Calu3 (cell line): ENCODE measurements at regions not wholly inside any gene's neighbourhood (a gene's known extent, or its start where the extent isn't known, plus 50 kb on each side); places are given as distances from the start of the nearest gene placed in this dataset.
A peak's percentile ranks its signal among the peaks of the same experiment; 100 is the strongest.

Experiments
- BruUV-seq: library from RNA; stranded (reverse); fragments of 400-500 nt; replicated peaks from 2 replicates; lab custom pipeline; 2021; lab: Mats Ljungman, UMichigan
- CTCF ChIA-PET: fragments of 300-600 bp; sonication (Branson Sonifier 250); formaldehyde crosslinking; loops from one replicate; lab custom pipeline; 2022; ENCODE audit warnings: antibody characterized with exemption; lab: Charles Lee
- DNase-seq: peaks from one replicate; pipeline ENCODE4 v3.0.0; 2022
- H3K27ac Mint-ChIP-seq: one replicate; pipeline ENCODE4 v1.8.0; 2022; ENCODE audit warnings: mixed read lengths; ENCODE audit not compliant: unreplicated experiment
- H3K27me3 Mint-ChIP-seq: one replicate; pipeline ENCODE4 v1.8.0; 2022; ENCODE audit warnings: mixed read lengths; ENCODE audit not compliant: unreplicated experiment
- H3K36me3 Mint-ChIP-seq: one replicate; pipeline ENCODE4 v1.8.0; 2022; ENCODE audit warnings: mild to moderate bottlenecking, moderate library complexity, mixed read lengths; ENCODE audit not compliant: insufficient read depth, unreplicated experiment
- H3K4me1 Mint-ChIP-seq: one replicate; pipeline ENCODE4 v1.8.0; 2022; ENCODE audit warnings: mild to moderate bottlenecking, low read depth, mixed read lengths; ENCODE audit not compliant: unreplicated experiment
- H3K4me3 Mint-ChIP-seq: one replicate; pipeline ENCODE4 v1.8.0; 2022; ENCODE audit warnings: mild to moderate bottlenecking, low read depth, moderate library complexity, mixed read lengths; ENCODE audit not compliant: unreplicated experiment
- H3K9me3 Mint-ChIP-seq: one replicate; pipeline ENCODE4 v1.8.0; 2022; ENCODE audit warnings: low read depth, mixed read lengths; ENCODE audit not compliant: unreplicated experiment
- CTCF ChIP-seq: fragments of 200-600 bp; IDR thresholded peaks from one replicate; pipeline ENCODE4 v1.8.0; 2022; ENCODE audit warnings: antibody characterized with exemption; ENCODE audit not compliant: unreplicated experiment
- intact Hi-C: fragments of 100-400 bp; cut with micrococcal nuclease; formaldehyde crosslinking; loops from one replicate; pipeline ENCODE4 v1.10.0; 2022; ENCODE audit not compliant: unreplicated experiment

GRCh38 chr9:75235632-75236031 lies 147.3 kb downstream of the OSTF1 start:
- Mint-ChIP-seq H3K36me3 (no peaks in the 10 kb centered on the region), H3K4me3 (no peak overlapping the region), H3K9me3 (no peaks in the 10 kb centered on the region), H3K4me1 (peaks cover 6% of the 10 kb centered on the region), H3K27me3 (no peaks in the 10 kb centered on the region), H3K27ac (no peak overlapping the region)
- no TSS peak for BruUV-seq
- TF ChIP-seq CTCF, result no peak
- DNase-seq, result no peak
- intact Hi-C loops, result loop anchor here (10.0 kb wide), 1 partner anchor 51 kb away; no protein-coding TSS in a partner anchor
- CTCF ChIA-PET, result no interaction called here

- Mint-ChIP-seq H3K27me3 (no peaks in the 10 kb centered on the region), H3K9me3 (no peaks in the 10 kb centered on the region), H3K4me1 (no peaks in the 10 kb centered on the region), H3K4me3 (no peak overlapping the region), H3K36me3 (no peaks in the 10 kb centered on the region), H3K27ac (no peak overlapping the region)
- peak; percentile 57 for DNase-seq
- intact Hi-C loops, result loop anchor here (1.0 to 10.0 kb wide), 2 partner anchors 37 to 54 kb away; no protein-coding TSS in a partner anchor
- no TSS peak for BruUV-seq
- TF ChIP-seq CTCF, result peak; percentile 54
- CTCF ChIA-PET, result interaction anchor here (0.5 to 1.6 kb wide), 4 partner anchors 8 to 231 kb away, joined by 3 to 10 read pairs (median 5); no protein-coding TSS in a partner anchor
Measured at GRCh38 chr9:75238311-75238976, 150.1 kb downstream of the OSTF1 start.

GRCh38 chr9:75239176-75239575 lies 150.9 kb downstream of the OSTF1 start:
- Mint-ChIP-seq H3K27ac (no peak overlapping the region), H3K4me1 (no peaks in the 10 kb centered on the region), H3K27me3 (no peaks in the 10 kb centered on the region), H3K9me3 (no peaks in the 10 kb centered on the region), H3K36me3 (no peaks in the 10 kb centered on the region), H3K4me3 (no peak overlapping the region)
- no peak for DNase-seq
- intact Hi-C loops, result loop anchor here (10.0 kb wide), 1 partner anchor 54 kb away; no protein-coding TSS in a partner anchor
- CTCF ChIA-PET, result interaction anchor here (1.6 kb wide), 1 partner anchor 9 kb away, joined by 10 read pairs; no protein-coding TSS in a partner anchor
- no TSS peak for BruUV-seq
- no peak for TF ChIP-seq CTCF

GRCh38 chr9:75242426-75242825 lies 154.1 kb downstream of the OSTF1 start:
- no TSS peak for BruUV-seq
- CTCF ChIA-PET, result interaction anchor here (1.5 kb wide), 1 partner anchor 12 kb away, joined by 4 read pairs; no protein-coding TSS in a partner anchor
- Mint-ChIP-seq H3K4me1 (no peaks in the 10 kb centered on the region), H3K36me3 (no peaks in the 10 kb centered on the region), H3K9me3 (peaks cover 5% of the 10 kb centered on the region), H3K4me3 (no peak overlapping the region), H3K27me3 (no peaks in the 10 kb centered on the region), H3K27ac (no peak overlapping the region)
- intact Hi-C loops, result no loop called here
- no peak for TF ChIP-seq CTCF
- no peak for DNase-seq
